WI38 (cell line): ENCODE measurements at regions not wholly inside any gene's neighbourhood (a gene's known extent, or its start where the extent isn't known, plus 50 kb on each side); places are given as distances from the start of the nearest gene placed in this dataset.
"Not testable (repeated sequence)": the region's sequence is repeated elsewhere in the genome, so short reads cannot be mapped to it uniquely, and the experiment has no call there.

Experiments
- H3K4me3 ChIP-seq: 2 replicates; pipeline ENCODE4 v1.5.1; 2011; ENCODE audit warnings: low read depth, mild to moderate bottlenecking, control low read depth, low read length
- TF ChIP-seq, protein P1 (sequence below): IDR thresholded peaks from 2 replicates; pipeline ENCODE4 v1.5.1; 2012; ENCODE audit warnings: low read depth, mild to moderate bottlenecking, control low read depth, low read length

DNA sequence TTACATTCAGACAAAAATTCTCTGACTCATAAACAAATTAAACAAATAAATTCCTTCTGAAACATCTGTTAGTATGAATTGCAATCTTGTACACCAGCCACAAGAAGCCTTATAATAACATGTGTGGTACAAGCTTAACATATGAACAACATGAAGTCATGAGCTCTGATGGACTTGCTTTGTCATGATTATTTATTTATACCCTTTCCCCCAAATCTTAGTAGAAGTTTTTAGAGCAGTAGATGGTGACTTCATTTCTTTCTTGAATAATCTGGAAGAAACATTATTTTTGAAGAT lies 633.4 kb downstream of the EPHA3 start:
- TF ChIP-seq, protein P1, sequence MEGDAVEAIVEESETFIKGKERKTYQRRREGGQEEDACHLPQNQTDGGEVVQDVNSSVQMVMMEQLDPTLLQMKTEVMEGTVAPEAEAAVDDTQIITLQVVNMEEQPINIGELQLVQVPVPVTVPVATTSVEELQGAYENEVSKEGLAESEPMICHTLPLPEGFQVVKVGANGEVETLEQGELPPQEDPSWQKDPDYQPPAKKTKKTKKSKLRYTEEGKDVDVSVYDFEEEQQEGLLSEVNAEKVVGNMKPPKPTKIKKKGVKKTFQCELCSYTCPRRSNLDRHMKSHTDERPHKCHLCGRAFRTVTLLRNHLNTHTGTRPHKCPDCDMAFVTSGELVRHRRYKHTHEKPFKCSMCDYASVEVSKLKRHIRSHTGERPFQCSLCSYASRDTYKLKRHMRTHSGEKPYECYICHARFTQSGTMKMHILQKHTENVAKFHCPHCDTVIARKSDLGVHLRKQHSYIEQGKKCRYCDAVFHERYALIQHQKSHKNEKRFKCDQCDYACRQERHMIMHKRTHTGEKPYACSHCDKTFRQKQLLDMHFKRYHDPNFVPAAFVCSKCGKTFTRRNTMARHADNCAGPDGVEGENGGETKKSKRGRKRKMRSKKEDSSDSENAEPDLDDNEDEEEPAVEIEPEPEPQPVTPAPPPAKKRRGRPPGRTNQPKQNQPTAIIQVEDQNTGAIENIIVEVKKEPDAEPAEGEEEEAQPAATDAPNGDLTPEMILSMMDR, result no peak

DNA sequence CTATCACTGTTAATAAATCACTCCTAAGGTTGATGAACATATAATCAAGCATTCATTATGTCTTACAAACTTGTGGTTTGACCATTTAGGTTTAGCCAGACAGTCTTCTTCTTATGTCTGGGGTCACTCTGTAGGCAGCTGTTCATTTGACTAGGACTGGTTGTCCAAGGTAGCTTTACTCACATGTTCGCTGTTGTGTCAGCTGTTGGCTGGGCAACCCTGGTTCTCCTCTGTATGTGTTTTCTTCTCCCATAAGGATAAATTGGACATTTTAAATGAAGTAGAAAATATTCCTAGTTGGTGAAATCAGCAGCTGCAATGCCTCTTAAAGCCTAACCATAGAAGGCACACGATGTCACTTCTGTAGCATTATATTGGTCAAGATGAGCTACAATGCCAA lies 635.1 kb downstream of the EPHA3 start:
- TF ChIP-seq, protein P1, result no peak
- no peak overlapping the region for H3K4me3 ChIP-seq

More for the DNA sequence above, 633.4 kb downstream of the EPHA3 start:
- H3K4me3 ChIP-seq, result no peak overlapping the region

DNA sequence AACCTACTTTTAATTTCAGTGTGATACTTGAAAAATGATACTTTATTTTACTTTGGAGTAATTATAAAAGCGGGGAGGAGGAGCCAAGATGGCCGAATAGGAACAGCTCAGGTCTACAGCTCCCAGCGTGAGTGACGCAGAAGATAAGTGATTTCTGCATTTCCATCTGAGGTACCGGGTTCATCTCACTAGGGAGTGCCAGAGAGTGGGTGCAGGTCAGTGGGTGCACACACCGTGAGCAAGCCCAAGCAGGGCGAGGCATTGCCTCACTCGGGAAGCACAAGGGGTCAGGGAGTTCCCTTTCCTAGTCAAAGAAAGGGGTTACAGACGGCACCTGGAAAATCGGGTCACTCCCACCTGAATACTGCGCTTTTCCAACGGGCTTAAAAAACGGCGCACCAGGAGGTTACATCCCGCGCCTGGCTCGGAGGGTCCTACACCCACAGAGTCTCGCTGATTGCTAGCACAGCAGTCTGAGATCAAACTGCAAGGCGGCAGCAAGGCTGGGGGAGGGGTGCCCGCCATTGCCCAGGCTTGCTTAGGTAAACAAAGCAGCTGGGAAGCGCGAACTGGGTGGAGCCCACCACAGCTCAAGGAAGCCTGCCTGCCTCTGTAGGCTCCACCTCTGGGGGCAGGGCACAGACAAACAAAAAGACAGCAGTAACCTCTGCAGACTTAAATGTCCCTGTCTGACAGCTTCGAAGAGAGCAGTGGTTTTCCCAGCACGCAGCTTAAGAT lies 640.3 kb downstream of the EPHA3 start:
- H3K4me3 ChIP-seq, result not testable (repeated sequence)

DNA sequence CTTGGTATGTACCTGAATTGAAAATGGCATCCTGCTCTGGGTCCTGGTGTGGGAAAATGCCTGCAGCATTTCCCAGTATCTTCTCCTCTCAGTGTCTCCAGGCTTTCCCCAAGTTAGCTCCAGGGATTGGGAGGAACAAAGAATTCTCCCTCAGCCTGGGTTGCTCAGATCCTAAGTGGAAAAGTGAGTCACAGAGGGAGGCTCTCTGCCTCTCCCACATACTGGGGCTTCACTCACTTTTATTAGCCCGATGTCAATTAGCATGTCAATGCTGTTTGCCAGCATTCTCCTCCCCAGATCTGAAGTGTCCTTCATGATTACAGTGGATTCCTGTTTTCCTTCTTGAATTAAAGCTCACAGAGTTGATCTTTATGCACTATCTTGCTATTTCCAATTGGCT lies 655.0 kb downstream of the EPHA3 start:
- TF ChIP-seq, protein P1, result no peak

DNA sequence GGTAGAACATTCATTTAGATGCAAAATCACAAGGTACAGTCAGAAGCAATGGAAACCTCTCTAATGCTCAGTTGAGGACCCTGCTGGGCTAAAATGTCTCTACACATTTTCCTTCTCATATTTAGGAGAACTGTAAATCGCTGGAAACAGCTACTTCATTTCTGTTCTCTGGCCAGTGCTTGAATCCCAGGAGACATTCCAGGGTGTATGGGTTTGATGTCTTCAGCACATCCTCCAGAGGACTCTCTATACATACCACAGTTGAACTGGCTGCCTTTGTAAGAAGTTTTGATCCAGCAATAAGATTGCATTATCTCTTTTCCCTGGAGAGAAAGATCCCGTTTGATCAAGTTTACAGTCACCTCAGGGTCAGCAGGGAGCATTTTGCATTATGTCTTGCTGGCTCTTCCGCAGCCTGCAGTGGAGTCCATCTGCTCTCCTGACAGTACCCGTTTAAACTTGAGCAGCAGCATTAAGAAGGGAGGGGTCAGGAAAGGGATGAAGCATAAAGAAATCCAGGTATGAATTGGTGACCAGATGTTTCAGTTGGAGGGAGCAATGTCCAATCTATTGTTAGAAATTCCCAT lies 676.0 kb downstream of the EPHA3 start:
- TF ChIP-seq, protein P1, result no peak
- no peak overlapping the region for H3K4me3 ChIP-seq

More for the DNA sequence above, 655.0 kb downstream of the EPHA3 start:
- H3K4me3 ChIP-seq, result no peak overlapping the region

DNA sequence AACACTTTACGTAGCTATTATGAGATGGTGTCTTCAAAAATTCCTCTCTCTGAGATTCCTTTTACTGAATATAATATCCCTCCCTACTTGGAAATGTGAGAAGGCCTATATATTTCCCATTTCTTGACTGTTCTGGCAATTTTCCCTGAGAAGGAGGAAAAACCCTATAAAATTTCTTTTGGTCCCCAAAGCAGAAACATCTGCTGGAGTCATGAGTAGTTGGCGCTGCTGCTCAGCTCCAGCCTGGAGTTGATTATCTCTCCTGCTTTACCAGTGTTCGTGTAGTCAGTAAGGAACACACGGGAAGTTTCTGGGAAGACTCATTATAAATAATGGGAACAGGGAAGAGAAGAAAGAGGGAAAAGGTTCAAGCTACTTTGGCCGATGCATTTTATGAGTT lies 680.1 kb downstream of the EPHA3 start:
- H3K4me3 ChIP-seq, result no peak overlapping the region
- TF ChIP-seq, protein P1, result no peak

DNA sequence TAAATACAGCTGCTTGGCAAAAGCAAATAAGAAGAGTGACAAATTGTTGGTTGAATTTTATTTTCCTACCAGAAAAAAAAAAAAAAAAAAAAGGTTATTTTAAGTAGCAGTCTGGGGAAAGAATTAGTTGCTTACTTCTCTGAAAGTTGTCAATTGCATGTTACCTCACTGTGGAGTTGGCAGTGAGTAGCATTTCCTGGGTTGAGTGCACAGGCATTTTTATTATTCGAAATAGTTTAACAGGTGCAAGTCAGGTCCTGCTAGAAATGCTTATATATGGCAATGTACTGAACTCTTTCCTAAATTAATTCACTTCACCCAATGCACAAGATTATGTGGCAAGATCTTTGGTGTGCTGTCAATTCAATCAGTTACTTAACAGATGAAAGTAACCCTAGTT lies 680.6 kb downstream of the EPHA3 start:
- TF ChIP-seq, protein P1, result no peak
- H3K4me3 ChIP-seq, result no peak overlapping the region

DNA sequence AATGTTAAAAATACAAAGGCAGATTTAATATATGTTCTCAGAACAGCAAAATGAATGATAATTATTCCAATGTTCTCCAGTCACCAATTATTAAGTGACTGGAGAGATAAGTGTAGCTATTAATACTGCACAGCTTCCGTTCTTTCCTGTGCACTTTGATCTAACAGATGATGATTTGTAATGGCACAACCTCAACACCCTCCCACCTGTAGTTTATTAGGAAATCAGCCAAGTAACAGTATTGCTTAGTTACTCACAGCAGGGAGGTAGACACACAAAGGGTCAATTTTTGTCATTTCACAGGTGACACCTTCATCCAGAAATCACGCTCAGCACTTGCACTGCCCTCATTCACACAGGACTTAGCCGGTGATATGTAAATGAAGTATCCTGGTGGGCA lies 688.1 kb downstream of the EPHA3 start:
- H3K4me3 ChIP-seq, result no peak overlapping the region
- TF ChIP-seq, protein P1, result no peak
